BE2C (cell line): ENCODE measurements at regions not wholly inside any gene's neighbourhood (a gene's known extent, or its start where the extent isn't known, plus 50 kb on each side); places are given as distances from the start of the nearest gene placed in this dataset.

Source experiments
- DNase-seq: peaks from one replicate; pipeline ENCODE4 v3.0.0-alpha.2; 2020
- H3K27me3 ChIP-seq: fragments of 250-450 bp; sonication (Bioruptor Pico); 2 replicates; pipeline ENCODE4 v1.5.1; 2020; ENCODE audit warnings: mild to moderate bottlenecking
- H3K36me3 ChIP-seq: fragments of 250-450 bp; sonication (Bioruptor Pico); 2 replicates; pipeline ENCODE4 v1.5.1; 2020; ENCODE audit warnings: mild to moderate bottlenecking
- H3K4me1 ChIP-seq: fragments of 250-450 bp; sonication (Bioruptor Pico); 2 replicates; pipeline ENCODE4 v1.5.1; 2020
- H3K4me3 ChIP-seq: 2 replicates; pipeline ENCODE4 v1.5.1; 2011; ENCODE audit warnings: low read depth, low read length
- H3K9me3 ChIP-seq: fragments of 250-450 bp; sonication (Bioruptor Pico); 2 replicates; pipeline ENCODE4 v1.5.1; 2020
- CTCF ChIP-seq: IDR thresholded peaks from 2 replicates; pipeline ENCODE4 v1.5.1; 2012; ENCODE audit warnings: mild to moderate bottlenecking, low read depth, low read length

- no peak for TF ChIP-seq CTCF
- H3K27me3 ChIP-seq: no peaks in the 10 kb centered on the region
Observed at GRCh38 chr21:35297665-35298064, 248.6 kb upstream of the RUNX1 start.

GRCh38 chr21:35294231-35294898, 245.3 kb upstream of the RUNX1 start:
- H3K36me3 ChIP-seq: no peaks in the 10 kb centered on the region
- no peak for TF ChIP-seq CTCF
- H3K4me3 ChIP-seq: no peak overlapping the region
- H3K27me3 ChIP-seq: no peaks in the 10 kb centered on the region
- DNase-seq: no peak
- no peaks in the 10 kb centered on the region; the same call in none of the 2 replicates for H3K9me3 ChIP-seq
- H3K4me1 ChIP-seq: no peaks in the 10 kb centered on the region

More at GRCh38 chr21:35297665-35298064, 248.6 kb upstream of the RUNX1 start:
- H3K4me3 ChIP-seq: no peak overlapping the region
- no peaks in the 10 kb centered on the region for H3K36me3 ChIP-seq
- H3K9me3 ChIP-seq: peaks cover 5% of the 10 kb centered on the region; the same call in 1 of the 2 replicates
- no peaks in the 10 kb centered on the region for H3K4me1 ChIP-seq
- DNase-seq: no peak

- no peaks in the 10 kb centered on the region for H3K27me3 ChIP-seq
- TF ChIP-seq CTCF: no peak
- H3K9me3 ChIP-seq: no peaks in the 10 kb centered on the region; the same call in none of the 2 replicates
- DNase-seq: no peak
- no peaks in the 10 kb centered on the region for H3K36me3 ChIP-seq
- H3K4me1 ChIP-seq: no peaks in the 10 kb centered on the region
- H3K4me3 ChIP-seq: no peak overlapping the region
Observed at GRCh38 chr21:35291973-35292627, 243.0 kb upstream of the RUNX1 start.

DNA sequence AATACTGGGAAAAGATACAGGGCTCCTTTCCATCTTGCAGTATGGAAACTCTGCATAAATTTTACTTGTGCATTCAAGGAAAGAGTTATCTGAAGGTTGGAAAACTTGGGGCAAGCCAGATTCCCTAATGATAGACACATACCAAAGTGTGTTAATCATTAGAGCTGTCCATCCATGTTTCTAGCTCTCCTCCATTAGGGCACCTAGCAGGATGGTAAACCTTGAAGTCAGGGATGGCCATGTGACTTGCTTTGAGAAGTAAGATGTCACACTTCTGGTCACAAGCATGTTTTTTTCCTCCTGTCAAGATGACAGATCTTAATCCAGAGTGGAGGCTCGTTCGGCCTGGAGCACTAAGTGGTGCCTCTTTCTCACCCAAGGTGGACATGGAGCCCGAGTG, 241.9 kb upstream of the RUNX1 start:
- no peak for DNase-seq
- no peak overlapping the region for H3K4me3 ChIP-seq
- no peak for TF ChIP-seq CTCF
- H3K4me1 ChIP-seq: no peaks in the 10 kb centered on the region
- no peaks in the 10 kb centered on the region for H3K27me3 ChIP-seq
- no peaks in the 10 kb centered on the region for H3K36me3 ChIP-seq
- H3K9me3 ChIP-seq: no peaks in the 10 kb centered on the region; the same call in none of the 2 replicates

GRCh38 chr21:35288238-35288637, 239.1 kb upstream of the RUNX1 start:
- Histone ChIP-seq H3K4me3 (no peak overlapping the region), H3K27me3 (no peaks in the 10 kb centered on the region), H3K9me3 (no peaks in the 10 kb centered on the region; the same call in none of the 2 replicates), H3K36me3 (no peaks in the 10 kb centered on the region), H3K4me1 (no peaks in the 10 kb centered on the region)
- no peak for DNase-seq
- TF ChIP-seq CTCF: no peak

GRCh38 chr21:35284199-35284598, 235.1 kb upstream of the RUNX1 start:
- no peak for TF ChIP-seq CTCF
- DNase-seq: no peak
- no peak overlapping the region for H3K4me3 ChIP-seq
- H3K27me3 ChIP-seq: no peaks in the 10 kb centered on the region
- no peaks in the 10 kb centered on the region; the same call in 1 of the 2 replicates for H3K9me3 ChIP-seq
- no peaks in the 10 kb centered on the region for H3K4me1 ChIP-seq
- no peaks in the 10 kb centered on the region for H3K36me3 ChIP-seq
